GM03348 (cell line): ENCODE measurements at regions not wholly inside any gene's neighbourhood (a gene's known extent, or its start where the extent isn't known, plus 50 kb on each side); places are given as distances from the start of the nearest gene placed in this dataset.
"Not testable (repeated sequence)": the region's sequence is repeated elsewhere in the genome, so short reads cannot be mapped to it uniquely, and the experiment has no call there.

Experiments used
- DNase-seq: peaks from one replicate; pipeline ENCODE4 v3.0.0; 2012; ENCODE audit warnings: low spot score

DNA sequence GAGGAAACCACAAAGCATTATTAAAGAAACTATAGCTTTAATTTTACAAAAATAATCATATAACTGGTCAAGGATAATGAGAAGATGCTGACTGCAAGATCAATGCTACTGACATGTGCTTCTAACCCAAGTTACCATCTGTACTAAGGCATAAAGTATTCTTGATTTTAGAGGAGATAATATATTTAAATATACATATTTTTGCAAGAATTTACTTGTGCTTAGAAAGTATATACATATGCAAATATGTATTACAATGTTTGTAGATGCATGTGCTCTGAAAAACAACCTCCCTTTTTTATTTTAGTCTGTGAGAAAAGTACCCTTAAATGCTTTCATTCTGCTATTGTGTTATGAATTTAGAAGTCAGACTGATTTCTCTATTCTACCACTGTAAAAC, 740.7 kb upstream of the SLIT2 start:
- no peak for DNase-seq

DNA sequence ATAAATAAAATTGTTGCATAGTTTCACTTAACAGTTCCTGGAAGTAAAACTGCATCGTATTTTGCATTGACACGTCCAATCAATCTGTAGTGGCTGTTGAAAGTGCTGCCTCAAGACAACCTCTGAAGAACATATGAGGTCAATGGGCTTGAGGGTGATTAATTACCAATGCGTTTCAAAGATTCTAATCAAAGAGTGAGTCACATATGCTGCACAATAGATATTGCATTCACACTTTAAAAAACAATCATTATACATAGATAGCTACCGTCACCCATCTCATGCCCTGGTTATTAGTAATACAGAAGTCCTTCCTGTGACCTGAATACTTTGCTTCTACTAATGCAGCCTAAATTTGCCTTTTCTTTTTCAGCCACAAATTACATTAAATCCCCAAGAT, 743.3 kb upstream of the SLIT2 start:
- no peak for DNase-seq

DNA sequence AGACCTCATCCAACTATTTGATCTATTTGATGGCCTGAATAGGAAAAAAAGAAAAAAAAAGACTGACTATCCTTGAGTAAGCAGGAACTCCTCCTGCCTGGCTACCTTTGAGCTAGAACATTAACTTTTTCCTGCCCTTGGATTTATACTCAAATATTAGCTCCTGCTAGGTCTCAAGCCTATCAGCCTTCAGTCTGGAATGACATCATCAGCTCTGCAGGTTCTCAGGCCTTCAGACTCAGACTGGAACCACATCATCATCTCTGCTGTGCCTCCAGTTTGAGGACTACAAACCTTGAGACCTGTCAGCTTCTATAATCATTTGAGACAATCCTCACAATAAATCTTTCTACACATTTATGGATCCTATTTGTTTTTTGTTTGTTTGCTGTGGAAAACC, 754.0 kb upstream of the SLIT2 start:
- no peak for DNase-seq

- no peak for DNase-seq
Measured at GRCh38 chr4:19496756-19497155, 754.9 kb upstream of the SLIT2 start.

DNA sequence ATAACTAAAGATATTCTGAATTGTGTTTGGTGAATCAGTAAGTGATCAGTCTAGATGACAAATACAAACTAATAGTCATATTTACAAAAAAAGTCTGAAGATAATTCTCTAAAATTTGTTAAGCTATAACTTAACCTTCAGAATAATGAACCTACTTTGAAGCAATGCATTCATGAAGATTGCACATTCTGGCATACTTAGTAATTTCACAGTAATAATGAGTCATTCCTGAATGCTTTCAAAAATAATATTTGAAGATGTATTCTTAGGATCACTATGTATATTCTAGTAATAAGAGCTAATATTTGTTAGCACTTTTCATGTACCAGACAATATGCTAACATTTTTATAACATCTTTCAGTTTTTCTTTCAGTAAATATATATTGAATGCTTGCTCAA, 756.7 kb upstream of the SLIT2 start:
- peak; percentile 9 for DNase-seq

DNA sequence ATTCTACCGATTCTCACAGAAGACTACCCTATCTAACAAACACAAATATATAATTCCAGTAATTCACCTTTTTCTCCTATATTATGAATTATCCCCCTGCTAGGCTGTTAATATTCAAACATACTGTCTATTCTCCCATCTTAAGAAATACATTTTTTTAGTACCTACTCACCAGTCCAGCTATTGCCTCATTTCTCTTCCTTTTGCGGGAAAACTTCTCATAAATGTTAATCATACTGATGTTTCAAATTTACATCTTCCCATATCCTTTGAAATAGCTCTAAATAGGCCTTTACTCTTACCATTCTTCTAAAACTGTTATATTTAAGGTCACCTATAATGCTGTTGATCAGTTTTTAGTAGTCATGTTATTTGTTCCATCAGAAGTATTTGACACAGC, 759.1 kb upstream of the SLIT2 start:
- DNase-seq: peak; percentile 16

DNA sequence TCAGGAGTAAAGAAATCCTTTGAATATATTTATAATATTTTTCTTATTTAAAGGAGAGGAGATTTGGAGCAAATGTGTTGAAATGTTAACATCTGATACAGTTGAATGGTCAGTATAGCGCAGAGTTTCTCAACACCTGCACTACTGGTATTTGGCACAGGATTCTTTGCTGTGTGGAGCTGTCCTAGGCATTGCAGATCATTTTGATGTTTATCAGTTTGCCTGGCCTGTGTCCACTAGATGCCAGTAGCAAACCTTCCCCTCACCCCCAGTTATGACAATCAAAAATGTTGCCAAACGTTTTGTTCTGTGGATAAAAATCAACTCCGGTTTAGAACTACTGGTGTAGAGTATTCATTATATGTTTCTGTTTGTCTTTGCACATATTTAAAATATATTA, 765.3 kb upstream of the SLIT2 start:
- no peak for DNase-seq

DNA sequence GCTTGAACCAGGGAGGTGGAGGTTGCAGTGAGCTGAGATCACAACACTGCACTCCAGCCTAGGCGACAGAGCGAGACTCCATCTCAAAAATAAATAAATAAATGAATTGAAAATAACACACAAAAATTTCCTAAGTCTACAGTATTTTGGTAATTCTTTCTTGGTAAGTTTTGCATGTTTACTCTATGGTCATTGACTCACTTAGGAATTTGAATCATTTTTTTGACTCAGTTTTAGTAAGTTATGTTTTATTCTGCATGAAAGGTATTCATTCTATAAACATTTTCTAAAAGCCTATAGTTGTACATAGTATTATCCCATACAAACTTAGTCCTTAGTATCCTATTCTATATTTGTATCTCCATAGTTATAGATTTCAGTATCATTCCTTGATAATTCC, 772.9 kb upstream of the SLIT2 start:
- DNase-seq: peak; percentile 42

- DNase-seq: no peak
Measured at GRCh38 chr4:19473569-19473968, 778.1 kb upstream of the SLIT2 start.

- DNase-seq: peak; percentile 6
Measured at GRCh38 chr4:19472666-19473065, 779.0 kb upstream of the SLIT2 start.

GRCh38 chr4:19470001-19470400, 781.7 kb upstream of the SLIT2 start:
- not testable (repeated sequence) for DNase-seq

GRCh38 chr4:19462117-19462516, 789.6 kb upstream of the SLIT2 start:
- DNase-seq: no peak

DNA sequence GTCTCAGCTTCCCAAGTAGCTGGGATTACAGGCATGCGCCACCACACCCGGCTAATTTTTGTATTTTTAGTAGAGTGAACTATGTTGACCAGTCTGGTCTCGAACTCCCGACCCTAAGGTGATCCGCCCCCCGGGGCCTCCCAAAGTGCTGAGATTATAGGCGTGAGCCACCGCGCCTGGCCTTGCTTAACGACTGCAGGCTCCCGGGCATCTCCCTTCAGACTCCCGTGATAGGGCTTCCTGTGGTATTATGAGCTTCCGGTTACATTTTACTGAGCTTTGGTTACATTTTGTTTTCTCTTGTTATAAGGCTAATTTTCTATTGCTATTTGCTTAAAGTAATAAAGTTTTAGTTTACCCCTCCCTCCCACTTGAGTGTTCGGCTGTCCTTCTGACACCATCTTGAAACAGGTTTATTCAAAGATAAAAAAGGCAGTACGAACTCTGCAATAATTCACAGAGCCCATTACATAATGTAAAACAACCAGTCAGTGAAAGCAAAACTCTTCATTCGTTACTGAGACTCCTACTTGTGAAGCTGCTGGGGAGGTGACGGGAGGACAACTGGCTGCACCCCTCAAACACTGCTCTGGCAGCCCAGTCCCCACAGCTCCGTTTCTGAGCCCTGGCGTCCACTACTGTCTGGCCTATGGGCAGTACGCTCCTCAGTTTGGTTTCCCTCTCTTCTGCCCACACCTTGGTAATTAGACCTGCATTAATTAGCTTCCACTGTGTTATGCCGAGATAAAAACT, 795.7 kb upstream of the SLIT2 start:
- DNase-seq: no peak

DNA sequence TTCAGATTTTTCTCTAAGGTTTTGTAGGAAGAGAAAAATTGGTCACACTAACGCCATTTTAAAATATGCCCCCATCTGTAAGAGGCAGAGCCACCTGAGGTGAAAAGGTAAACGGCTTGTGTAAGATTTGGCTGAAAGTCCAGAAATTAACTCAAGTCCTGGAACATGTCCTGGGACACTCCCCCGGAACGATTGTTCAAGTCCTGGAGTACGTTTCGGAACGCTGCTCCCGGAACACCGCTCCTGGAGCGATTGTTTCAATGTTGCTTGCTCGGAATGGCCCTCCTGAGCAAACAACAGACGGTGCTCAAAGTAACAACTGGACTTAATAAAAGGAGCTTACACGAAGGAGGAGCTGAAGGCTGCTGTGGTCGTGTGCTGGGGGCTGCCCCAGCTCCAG, 796.5 kb upstream of the SLIT2 start:
- no peak for DNase-seq

- no peak for DNase-seq
Measured at GRCh38 chr4:19438233-19438632, 813.5 kb upstream of the SLIT2 start.

GRCh38 chr4:19437008-19437407, 814.7 kb upstream of the SLIT2 start:
- DNase-seq: no peak

DNA sequence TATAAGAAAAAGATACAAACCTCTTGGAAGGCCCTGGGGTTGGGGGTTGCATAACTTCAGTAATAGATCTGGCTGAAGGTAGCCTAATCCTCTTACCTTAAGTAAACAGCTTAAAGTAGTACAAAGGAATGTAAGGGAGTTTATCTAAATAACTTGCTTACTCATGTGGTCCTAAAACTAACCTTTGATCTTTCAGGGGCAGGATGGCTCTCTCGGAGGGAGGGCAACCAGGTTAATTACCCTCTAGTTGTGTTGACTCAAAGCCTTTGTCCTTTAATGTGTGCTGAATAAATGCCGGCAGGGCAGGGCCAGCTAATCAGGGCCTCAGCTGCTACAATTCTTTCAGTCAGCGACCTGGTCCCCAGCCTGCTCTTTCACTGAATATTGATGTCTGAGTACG, 822.0 kb upstream of the SLIT2 start:
- DNase-seq: no peak

- peak; percentile 29 for DNase-seq
Measured at GRCh38 chr4:19425146-19425545, 826.6 kb upstream of the SLIT2 start.

- DNase-seq: no peak
Measured at GRCh38 chr4:19417256-19417655, 834.4 kb upstream of the SLIT2 start.

DNA sequence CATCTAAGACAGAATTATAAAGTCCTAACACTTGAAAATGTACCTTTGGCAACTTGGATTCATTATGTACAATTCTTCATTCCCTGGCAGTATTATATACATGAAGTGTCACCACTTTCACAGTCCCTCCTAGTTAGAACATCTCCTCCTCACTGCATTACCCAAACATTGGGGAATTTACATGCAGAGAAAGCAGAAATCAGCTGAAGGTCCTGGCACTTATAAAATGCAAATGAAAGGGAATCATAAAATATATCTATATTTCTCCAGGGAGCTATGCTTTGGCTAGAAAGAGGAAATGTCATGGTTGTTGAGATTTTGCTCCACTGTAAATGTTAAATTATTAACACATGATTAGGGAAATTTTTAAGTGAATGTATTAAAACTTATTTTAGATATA, 835.6 kb upstream of the SLIT2 start:
- DNase-seq: no peak

- DNase-seq: no peak
Measured at GRCh38 chr4:19408490-19408889, 843.2 kb upstream of the SLIT2 start.

- no peak for DNase-seq
Measured at GRCh38 chr4:19406789-19407188, 844.9 kb upstream of the SLIT2 start.

- no peak for DNase-seq
Measured at GRCh38 chr4:19403786-19404370, 847.8 kb upstream of the SLIT2 start.

GRCh38 chr4:19402581-19403065, 849.1 kb upstream of the SLIT2 start:
- DNase-seq: peak; percentile 35
